ENCODE measurements at regions not wholly inside any gene's neighbourhood (a gene's known extent, or its start where the extent isn't known, plus 50 kb on each side); places are given as distances from the start of the nearest gene placed in this dataset.

DNA sequence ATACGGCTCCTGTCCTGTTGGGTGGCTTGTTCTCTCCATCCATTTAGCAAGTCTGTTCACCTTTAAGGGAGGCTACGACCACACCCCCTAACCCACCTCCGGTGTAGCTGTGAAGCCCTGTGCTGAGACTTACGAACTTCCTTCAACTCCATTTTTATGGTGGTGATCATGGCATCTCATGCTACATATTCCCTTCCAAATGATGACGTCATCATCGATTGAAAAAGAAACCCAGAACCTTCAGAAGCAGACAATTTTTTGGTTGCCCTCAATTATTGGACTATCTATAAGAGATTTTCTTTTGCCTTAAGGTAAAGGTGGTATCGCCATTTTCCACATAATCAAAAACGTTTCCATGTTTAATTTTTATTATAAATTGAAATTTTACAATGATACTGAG lies 389.0 kb downstream of the CBLN4 start:
- TF ChIP-seq, protein P1, sequence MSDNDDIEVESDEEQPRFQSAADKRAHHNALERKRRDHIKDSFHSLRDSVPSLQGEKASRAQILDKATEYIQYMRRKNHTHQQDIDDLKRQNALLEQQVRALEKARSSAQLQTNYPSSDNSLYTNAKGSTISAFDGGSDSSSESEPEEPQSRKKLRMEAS (IDR thresholded peaks at IDR 0.05; ENCODE audit: low read depth, low read length), result no peak
- no peak for TF ChIP-seq POLR2A (IDR thresholded peaks at IDR 0.05; ENCODE audit: extremely low read depth, insufficient read length)
- no peak for TF ChIP-seq MYC (IDR thresholded peaks at IDR 0.05; ENCODE audit: low read depth, low read length)
- TF ChIP-seq, protein P2, sequence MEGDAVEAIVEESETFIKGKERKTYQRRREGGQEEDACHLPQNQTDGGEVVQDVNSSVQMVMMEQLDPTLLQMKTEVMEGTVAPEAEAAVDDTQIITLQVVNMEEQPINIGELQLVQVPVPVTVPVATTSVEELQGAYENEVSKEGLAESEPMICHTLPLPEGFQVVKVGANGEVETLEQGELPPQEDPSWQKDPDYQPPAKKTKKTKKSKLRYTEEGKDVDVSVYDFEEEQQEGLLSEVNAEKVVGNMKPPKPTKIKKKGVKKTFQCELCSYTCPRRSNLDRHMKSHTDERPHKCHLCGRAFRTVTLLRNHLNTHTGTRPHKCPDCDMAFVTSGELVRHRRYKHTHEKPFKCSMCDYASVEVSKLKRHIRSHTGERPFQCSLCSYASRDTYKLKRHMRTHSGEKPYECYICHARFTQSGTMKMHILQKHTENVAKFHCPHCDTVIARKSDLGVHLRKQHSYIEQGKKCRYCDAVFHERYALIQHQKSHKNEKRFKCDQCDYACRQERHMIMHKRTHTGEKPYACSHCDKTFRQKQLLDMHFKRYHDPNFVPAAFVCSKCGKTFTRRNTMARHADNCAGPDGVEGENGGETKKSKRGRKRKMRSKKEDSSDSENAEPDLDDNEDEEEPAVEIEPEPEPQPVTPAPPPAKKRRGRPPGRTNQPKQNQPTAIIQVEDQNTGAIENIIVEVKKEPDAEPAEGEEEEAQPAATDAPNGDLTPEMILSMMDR (IDR thresholded peaks at IDR 0.05; ENCODE audit: low read depth, low read length), result no peak
- H3K4me3 ChIP-seq (ENCODE audit: low read depth, low read length), result no peak overlapping the region
- DNase-seq (ENCODE audit: low read depth), result no peak

DNA sequence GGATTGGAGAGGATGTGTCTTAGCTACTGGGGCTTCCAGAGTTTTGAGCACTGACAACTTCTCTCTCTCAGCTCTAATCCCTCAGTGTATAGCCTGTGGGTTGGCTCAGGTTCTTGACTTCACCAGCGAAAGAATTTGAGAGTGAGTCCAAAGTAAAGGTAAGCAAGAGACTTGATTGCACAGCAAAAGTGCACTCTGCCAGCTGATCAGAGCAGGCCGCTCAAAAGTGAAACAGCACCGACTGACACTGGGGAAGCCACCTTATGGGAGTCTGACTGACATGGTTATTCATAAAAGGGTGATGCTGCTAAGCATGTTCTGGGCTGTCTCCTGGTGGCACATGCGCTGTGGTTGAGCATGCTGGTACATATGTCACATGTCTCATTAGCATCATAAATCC lies 389.5 kb downstream of the CBLN4 start:
- TF ChIP-seq, protein P2 (IDR thresholded peaks at IDR 0.05; ENCODE audit: low read depth, low read length), result no peak
- TF ChIP-seq, protein P1 (IDR thresholded peaks at IDR 0.05; ENCODE audit: low read depth, low read length), result no peak
- TF ChIP-seq POLR2A (IDR thresholded peaks at IDR 0.05; ENCODE audit: extremely low read depth, insufficient read length) (no peak), MYC (IDR thresholded peaks at IDR 0.05; ENCODE audit: low read depth, low read length) (no peak)
- no peak for DNase-seq (ENCODE audit: low read depth)
- no peak overlapping the region for H3K4me3 ChIP-seq (ENCODE audit: low read depth, low read length)

DNA sequence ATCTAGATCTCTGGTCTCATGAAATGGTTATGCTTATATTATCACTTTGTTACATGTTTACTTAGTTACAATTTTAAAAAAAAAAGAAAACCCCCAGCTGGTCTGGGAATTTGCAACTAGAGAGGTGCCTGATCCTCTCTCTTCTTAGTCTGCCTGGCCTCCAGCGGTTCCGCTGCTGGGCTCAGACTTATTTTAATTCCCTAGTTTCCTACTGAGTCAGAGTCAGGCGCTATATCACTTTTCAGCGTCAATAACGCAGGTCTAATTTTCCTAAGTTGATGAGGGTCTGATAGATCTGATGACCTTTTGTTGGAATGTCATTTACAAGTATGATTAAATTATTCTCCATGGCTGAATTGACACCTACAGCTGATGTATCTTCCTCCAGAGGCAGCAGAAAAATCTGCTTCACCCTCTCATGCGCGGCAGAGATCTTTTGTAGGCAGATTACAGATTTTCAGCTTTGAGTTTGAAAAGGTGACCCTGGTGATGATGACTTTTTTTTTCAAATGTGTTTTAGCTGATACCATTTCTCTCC lies 391.0 kb downstream of the CBLN4 start:
- no peak for TF ChIP-seq POLR2A (IDR thresholded peaks at IDR 0.05; ENCODE audit: extremely low read depth, insufficient read length)
- TF ChIP-seq, protein P2 (IDR thresholded peaks at IDR 0.05; ENCODE audit: low read depth, low read length), result no peak
- TF ChIP-seq, protein P1 (IDR thresholded peaks at IDR 0.05; ENCODE audit: low read depth, low read length), result no peak
- no peak for TF ChIP-seq MYC (IDR thresholded peaks at IDR 0.05; ENCODE audit: low read depth, low read length)
- no peak overlapping the region for H3K4me3 ChIP-seq (ENCODE audit: low read depth, low read length)

DNA sequence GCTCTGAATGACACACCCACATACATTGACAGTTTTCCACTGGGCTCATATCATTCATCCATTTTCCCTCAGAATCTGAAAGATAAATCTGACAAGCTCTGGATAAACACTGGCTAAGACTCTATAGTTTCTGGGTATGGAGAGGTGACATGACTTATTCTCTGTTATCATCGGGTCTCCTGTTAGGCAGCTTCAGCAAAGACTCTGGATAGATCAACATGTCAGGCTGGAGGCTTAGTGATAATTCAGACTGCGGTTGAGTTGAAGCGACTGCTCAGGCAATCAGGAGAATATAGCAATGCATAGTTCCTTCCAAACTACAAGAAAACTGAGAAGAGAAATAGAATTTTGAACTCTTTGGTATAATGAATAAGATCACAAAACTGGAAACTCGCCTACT lies 394.6 kb downstream of the CBLN4 start:
- DNase-seq (ENCODE audit: low read depth), result no peak
- no peak overlapping the region for H3K4me3 ChIP-seq (ENCODE audit: low read depth, low read length)
- TF ChIP-seq, protein P1 (IDR thresholded peaks at IDR 0.05; ENCODE audit: low read depth, low read length), result no peak
- TF ChIP-seq MYC (IDR thresholded peaks at IDR 0.05; ENCODE audit: low read depth, low read length), result no peak
- TF ChIP-seq POLR2A (IDR thresholded peaks at IDR 0.05; ENCODE audit: extremely low read depth, insufficient read length), result no peak
- TF ChIP-seq, protein P2 (IDR thresholded peaks at IDR 0.05; ENCODE audit: low read depth, low read length), result no peak

More for the DNA sequence above, 391.0 kb downstream of the CBLN4 start:
- no peak for DNase-seq (ENCODE audit: low read depth)

DNA sequence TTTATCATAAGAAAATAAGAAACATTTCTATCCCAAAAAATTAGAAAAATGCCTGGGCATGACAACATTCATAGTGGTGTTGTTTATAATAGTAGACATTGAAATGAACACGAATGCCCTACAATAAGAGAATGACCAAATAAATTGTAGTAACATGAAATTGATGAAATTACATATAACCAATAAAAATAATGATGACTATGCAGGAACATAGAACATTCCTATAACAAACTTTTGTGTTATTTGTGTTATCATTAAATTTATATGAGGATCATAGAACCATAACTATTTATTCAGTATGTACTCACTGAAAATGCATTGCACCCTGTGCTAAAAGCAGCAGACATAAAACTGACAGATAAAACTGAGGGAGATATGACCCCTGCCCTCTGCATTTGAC lies 399.7 kb downstream of the CBLN4 start:
- TF ChIP-seq, protein P2 (IDR thresholded peaks at IDR 0.05; ENCODE audit: low read depth, low read length), result no peak
- TF ChIP-seq, protein P1 (IDR thresholded peaks at IDR 0.05; ENCODE audit: low read depth, low read length), result no peak
- no peak for TF ChIP-seq MYC (IDR thresholded peaks at IDR 0.05; ENCODE audit: low read depth, low read length)
- TF ChIP-seq POLR2A (IDR thresholded peaks at IDR 0.05; ENCODE audit: extremely low read depth, insufficient read length), result no peak

More for the DNA sequence above, 399.7 kb downstream of the CBLN4 start:
- no peak overlapping the region for H3K4me3 ChIP-seq (ENCODE audit: low read depth, low read length)
- no peak for DNase-seq (ENCODE audit: low read depth)
